HepG2 (cell line): ENCODE measurements at regions not wholly inside any gene's neighbourhood (a gene's known extent, or its start where the extent isn't known, plus 50 kb on each side); places are given as distances from the start of the nearest gene placed in this dataset.

Source experiments
- AKNA ChIP-seq: sonication (generic); formaldehyde crosslinking; IDR thresholded peaks from 2 replicates; pipeline ENCODE4 v1.4.0; 2020; ENCODE audit warnings: missing genetic modification reagents, borderline replicate concordance
- DR1 ChIP-seq: sonication (generic); formaldehyde crosslinking; IDR thresholded peaks from 2 replicates; pipeline ENCODE4 v1.8.0; 2021; ENCODE audit warnings: mild to moderate bottlenecking, missing genetic modification reagents, inconsistent platforms
- GABPB1 ChIP-seq: IDR thresholded peaks from 2 replicates; pipeline ENCODE4 v1.6.1; 2016; ENCODE audit warnings: mild to moderate bottlenecking, missing genetic modification reagents, moderate library complexity, missing compliant biosample characterization
- GATAD2A ChIP-seq: IDR thresholded peaks from 2 replicates; pipeline ENCODE4 v1.6.1; 2016
- MED1 ChIP-seq: sonication (generic); formaldehyde crosslinking; IDR thresholded peaks from 2 replicates; pipeline ENCODE4 v1.4.0; 2020; ENCODE audit warnings: missing genetic modification reagents
- NR1H2 ChIP-seq: sonication (generic); formaldehyde crosslinking; IDR thresholded peaks from 2 replicates; pipeline ENCODE4 v1.8.1; 2022; ENCODE audit warnings: low read depth, missing genetic modification reagents, borderline replicate concordance
- PPARG ChIP-seq: conservative IDR thresholded peaks from 2 replicates; pipeline ENCODE4 v1.6.1; 2016; ENCODE audit warnings: missing biosample characterization, missing genetic modification reagents
- TBL1XR1 ChIP-seq: fragments of 150-350 bp; IDR thresholded peaks from 2 replicates; pipeline ENCODE4 v1.6.1; 2014; ENCODE audit warnings: borderline replicate concordance, low read length; ENCODE audit not compliant: partially characterized antibody
- TRAFD1 ChIP-seq: sonication (generic); formaldehyde crosslinking; IDR thresholded peaks from 2 replicates; pipeline ENCODE4 v1.5.1; 2020; ENCODE audit warnings: missing genetic modification reagents, mild to moderate bottlenecking, borderline replicate concordance
- ZNF180 ChIP-seq: sonication (generic); formaldehyde crosslinking; IDR thresholded peaks from 2 replicates; pipeline ENCODE4 v1.4.0; 2020; ENCODE audit warnings: low read depth, missing genetic modification reagents, borderline replicate concordance
- ZNF687 ChIP-seq: sonication (generic); formaldehyde crosslinking; IDR thresholded peaks from 2 replicates; pipeline ENCODE4 v1.5.1; 2020; ENCODE audit warnings: mild to moderate bottlenecking, missing genetic modification reagents, moderate library complexity
- ZNF841 ChIP-seq: sonication (generic); formaldehyde crosslinking; IDR thresholded peaks from 2 replicates; pipeline ENCODE4 v1.8.1; 2023; ENCODE audit warnings: missing genetic modification reagents, borderline replicate concordance
- TF ChIP-seq, protein P1 (sequence below): sonication (generic); formaldehyde crosslinking; IDR thresholded peaks from 2 replicates; pipeline ENCODE4 v1.5.0; 2020; ENCODE audit warnings: missing genetic modification reagents

DNA sequence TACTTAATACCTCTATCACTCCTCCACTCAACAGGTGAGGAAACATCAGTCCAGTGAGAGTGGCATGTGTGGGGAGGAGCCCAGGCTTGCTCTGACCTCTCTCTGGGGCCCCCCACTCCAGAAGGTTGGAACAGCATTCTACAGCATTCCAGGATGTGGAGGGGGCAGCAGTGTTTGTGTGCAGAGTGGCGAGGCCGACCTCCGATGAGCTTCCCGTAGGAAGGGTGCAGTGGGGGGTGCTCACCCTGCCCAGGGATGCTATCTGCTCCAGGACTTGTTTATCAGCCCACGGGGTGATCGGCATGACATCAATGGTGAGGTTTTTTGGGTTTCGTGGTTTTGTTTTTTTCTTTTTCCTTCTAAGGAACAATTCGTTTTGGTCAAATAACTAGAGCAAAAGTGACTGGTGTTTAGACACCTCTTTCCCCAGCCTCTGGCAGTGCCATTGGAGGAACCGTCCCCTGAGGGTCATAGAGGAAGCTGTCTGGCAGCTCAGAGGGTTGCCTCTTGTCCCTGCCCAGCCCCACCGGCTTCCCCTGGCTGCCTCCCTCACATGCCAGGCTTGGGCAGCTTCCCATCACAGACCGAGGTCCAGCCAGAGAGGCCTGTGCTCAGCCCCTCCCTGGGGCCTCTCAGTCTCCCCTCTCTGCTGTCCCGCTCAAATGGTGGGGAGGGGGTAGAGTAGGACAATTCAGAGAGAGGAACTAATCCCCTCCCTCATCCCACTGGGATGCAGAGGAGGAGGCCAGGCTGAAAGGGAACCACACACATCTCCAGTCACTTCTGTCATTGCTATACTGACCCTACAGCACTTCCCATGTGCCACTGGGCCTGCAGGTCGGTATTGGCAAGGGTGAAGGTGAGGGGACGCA, 96.5 kb downstream of the ZFP36L2 start (continued):
- TF ChIP-seq, protein P1, sequence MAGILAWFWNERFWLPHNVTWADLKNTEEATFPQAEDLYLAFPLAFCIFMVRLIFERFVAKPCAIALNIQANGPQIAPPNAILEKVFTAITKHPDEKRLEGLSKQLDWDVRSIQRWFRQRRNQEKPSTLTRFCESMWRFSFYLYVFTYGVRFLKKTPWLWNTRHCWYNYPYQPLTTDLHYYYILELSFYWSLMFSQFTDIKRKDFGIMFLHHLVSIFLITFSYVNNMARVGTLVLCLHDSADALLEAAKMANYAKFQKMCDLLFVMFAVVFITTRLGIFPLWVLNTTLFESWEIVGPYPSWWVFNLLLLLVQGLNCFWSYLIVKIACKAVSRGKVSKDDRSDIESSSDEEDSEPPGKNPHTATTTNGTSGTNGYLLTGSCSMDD (CRISPR knock-in tag) = no peak
- peak; percentile 44; the same call in 1 of the 2 replicates for TF ChIP-seq MED1 (CRISPR knock-in tag)
- no peak; the same call in 1 of the 2 replicates for TF ChIP-seq GABPB1 (CRISPR knock-in tag)
- no peak for TF ChIP-seq PPARG (CRISPR knock-in tag)
- TF ChIP-seq NR1H2 (CRISPR knock-in tag) = no peak
- TF ChIP-seq AKNA (CRISPR knock-in tag) = no peak
- no peak for TF ChIP-seq ZNF841 (CRISPR knock-in tag)
- TF ChIP-seq TRAFD1 = no peak
- no peak for TF ChIP-seq DR1 (CRISPR knock-in tag)
- peak; percentile 49; the same call in 1 of the 2 replicates for TF ChIP-seq GATAD2A (CRISPR knock-in tag)
- TF ChIP-seq ZNF687 (CRISPR knock-in tag) = peak; percentile 74
- no peak for TF ChIP-seq TBL1XR1
- no peak for TF ChIP-seq ZNF180 (CRISPR knock-in tag)
